Memory B cell (primary cell): ENCODE measurements at regions not wholly inside any gene's neighbourhood (a gene's known extent, or its start where the extent isn't known, plus 50 kb on each side); places are given as distances from the start of the nearest gene placed in this dataset.

Experiments used
- ATAC-seq: fragments of 150-1000 bp; cut with Tn5 transposase; 2 replicates; pipeline ENCODE4 v1.10.0; 2021; ENCODE audit warnings: low read depth, mild to moderate bottlenecking, moderate library complexity
- DNase-seq, 2 donors: peaks; one replicate each; pipeline ENCODE4 v3.0.0; 2022; ENCODE audit warnings: low spot score in 2 of 2
- H3K27ac Mint-ChIP-seq: one replicate; pipeline ENCODE4 v1.8.0; 2022; ENCODE audit warnings: mild to moderate bottlenecking, moderate library complexity, mixed read lengths
- H3K27me3 Mint-ChIP-seq: one replicate; pipeline ENCODE4 v1.8.0; 2022; ENCODE audit warnings: mixed read lengths
- H3K36me3 Mint-ChIP-seq: one replicate; pipeline ENCODE4 v1.8.0; 2022; ENCODE audit warnings: mild to moderate bottlenecking, mixed read lengths
- H3K4me1 Mint-ChIP-seq: one replicate; pipeline ENCODE4 v1.8.0; 2022; ENCODE audit warnings: mixed read lengths
- H3K4me3 Mint-ChIP-seq: one replicate; pipeline ENCODE4 v1.8.0; 2022; ENCODE audit warnings: mild to moderate bottlenecking, moderate library complexity, mixed read lengths
- H3K9me3 Mint-ChIP-seq: one replicate; pipeline ENCODE4 v1.8.0; 2022; ENCODE audit warnings: mixed read lengths

DNA sequence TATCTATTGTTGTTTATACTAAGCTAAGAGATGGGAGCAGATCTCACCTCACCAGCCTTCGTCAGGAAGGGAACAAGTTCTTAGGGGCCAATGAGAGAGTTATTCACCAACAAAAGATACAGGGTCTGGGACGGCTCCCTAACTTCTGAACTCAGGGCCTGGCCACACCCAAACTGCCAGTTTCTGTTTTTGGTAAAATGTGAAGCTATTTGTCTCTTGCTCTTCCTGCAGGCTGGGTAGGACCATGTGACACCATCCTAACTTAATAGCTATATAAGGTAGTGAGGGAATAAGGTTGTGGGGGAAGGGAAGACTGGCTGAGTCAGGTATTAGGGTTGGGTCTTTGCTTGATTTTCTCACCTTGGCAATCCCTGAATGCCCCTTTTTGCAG is 480.5 kb downstream of the KDM4C start:
- no peak overlapping the region for H3K4me3 Mint-ChIP-seq
- no peak for ATAC-seq
- no peaks in the 10 kb centered on the region for H3K36me3 Mint-ChIP-seq
- H3K9me3 Mint-ChIP-seq, result peaks cover 4% of the 10 kb centered on the region
- no peaks in the 10 kb centered on the region for H3K4me1 Mint-ChIP-seq
- H3K27me3 Mint-ChIP-seq, result no peaks in the 10 kb centered on the region
- no peak overlapping the region for H3K27ac Mint-ChIP-seq
- DNase-seq, result no peak

GRCh38 chr9:7237473-7238246 is 479.9 kb downstream of the KDM4C start:
- Mint-ChIP-seq H3K9me3 (peaks cover 6% of the 10 kb centered on the region), H3K36me3 (no peaks in the 10 kb centered on the region), H3K27ac (no peak overlapping the region), H3K27me3 (peaks cover 2% of the 10 kb centered on the region), H3K4me3 (no peak overlapping the region), H3K4me1 (no peaks in the 10 kb centered on the region)
- no peak for ATAC-seq
- DNase-seq, result no peak

DNA sequence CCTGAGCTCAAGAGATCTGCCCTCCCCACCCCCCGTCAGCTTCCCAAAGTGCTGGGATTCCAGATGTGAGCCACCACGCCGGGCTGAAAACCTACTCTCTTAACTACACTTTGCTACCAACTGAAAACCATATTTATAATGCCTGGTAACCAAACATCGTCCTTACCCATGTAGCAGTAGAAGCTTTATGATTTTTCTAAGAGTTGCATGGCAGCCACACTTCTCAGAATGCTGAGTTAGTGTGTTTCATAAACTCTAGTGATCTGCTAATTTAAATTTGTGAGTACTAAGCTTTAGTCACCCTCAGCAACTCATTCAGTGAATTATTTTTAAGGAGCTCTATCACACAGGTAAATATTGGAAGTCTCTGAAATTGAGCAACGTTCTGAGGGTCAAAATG is 478.4 kb downstream of the KDM4C start:
- H3K4me1 Mint-ChIP-seq, result no peaks in the 10 kb centered on the region
- no peak overlapping the region for H3K27ac Mint-ChIP-seq
- H3K27me3 Mint-ChIP-seq, result peaks cover 3% of the 10 kb centered on the region
- no peak for ATAC-seq
- DNase-seq, result no peak
- no peaks in the 10 kb centered on the region for H3K36me3 Mint-ChIP-seq
- H3K9me3 Mint-ChIP-seq, result peaks cover 7% of the 10 kb centered on the region
- no peak overlapping the region for H3K4me3 Mint-ChIP-seq

- DNase-seq (no peak), ATAC-seq (no peak)
- H3K4me3 Mint-ChIP-seq, result no peak overlapping the region
- no peaks in the 10 kb centered on the region for H3K36me3 Mint-ChIP-seq
- H3K4me1 Mint-ChIP-seq, result no peaks in the 10 kb centered on the region
- H3K27me3 Mint-ChIP-seq, result peaks cover 9% of the 10 kb centered on the region
- no peak overlapping the region for H3K27ac Mint-ChIP-seq
- peaks cover 3% of the 10 kb centered on the region for H3K9me3 Mint-ChIP-seq
These were observed 476.4 kb downstream of the KDM4C start for GRCh38 chr9:7234144-7234543.

DNA sequence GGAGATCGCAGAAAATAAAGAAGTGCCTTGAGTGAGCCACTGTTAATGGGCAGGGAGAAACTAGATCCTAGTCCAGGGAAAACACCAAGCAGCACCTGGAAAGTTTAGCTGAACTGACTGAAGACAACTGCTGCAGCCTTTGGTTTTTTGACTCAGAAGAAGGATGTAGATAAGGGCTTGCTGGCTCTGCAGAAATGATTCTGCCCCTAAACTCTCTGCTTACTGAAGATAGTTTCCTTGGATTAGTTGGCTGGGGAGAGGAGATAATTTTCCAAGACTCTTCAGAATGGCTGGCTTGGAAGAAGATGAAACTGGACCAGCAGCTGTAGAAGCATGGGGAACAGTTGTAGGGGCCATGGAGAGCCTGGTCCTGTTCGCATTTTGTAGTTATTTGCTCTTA is 471.8 kb downstream of the KDM4C start:
- no peak for DNase-seq
- Mint-ChIP-seq H3K4me1 (no peaks in the 10 kb centered on the region), H3K27ac (no peak overlapping the region), H3K4me3 (no peak overlapping the region), H3K36me3 (no peaks in the 10 kb centered on the region), H3K9me3 (peaks cover 3% of the 10 kb centered on the region), H3K27me3 (peaks cover 20% of the 10 kb centered on the region)
- ATAC-seq, result no peak

DNA sequence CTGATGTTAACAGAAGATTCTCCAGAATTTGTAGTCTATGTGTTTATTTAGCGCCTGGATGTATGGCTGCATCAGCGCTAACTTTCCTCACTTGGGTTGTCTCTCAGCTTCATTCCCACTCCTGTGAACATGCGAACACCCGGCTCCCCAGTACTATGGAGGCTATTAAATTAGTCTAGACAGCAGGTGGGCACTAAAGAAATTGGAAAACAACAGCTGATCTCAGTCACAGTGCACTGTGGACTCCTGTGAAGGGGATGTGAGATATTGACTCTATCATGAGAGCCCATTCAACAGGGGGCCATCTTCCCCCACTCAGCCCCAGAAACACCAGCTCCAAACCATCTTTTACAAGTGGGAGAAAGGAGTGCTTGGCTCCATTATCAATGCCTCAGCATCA is 471.0 kb downstream of the KDM4C start:
- Mint-ChIP-seq H3K4me3 (no peak overlapping the region), H3K27ac (no peak overlapping the region), H3K9me3 (peaks cover 3% of the 10 kb centered on the region), H3K27me3 (peaks cover 22% of the 10 kb centered on the region), H3K4me1 (no peaks in the 10 kb centered on the region), H3K36me3 (no peaks in the 10 kb centered on the region)
- no peak for ATAC-seq
- DNase-seq, result no peak

- Mint-ChIP-seq H3K9me3 (peaks cover 4% of the 10 kb centered on the region), H3K4me1 (no peaks in the 10 kb centered on the region), H3K27ac (no peak overlapping the region), H3K27me3 (peaks cover 25% of the 10 kb centered on the region), H3K36me3 (no peaks in the 10 kb centered on the region), H3K4me3 (no peak overlapping the region)
- DNase-seq (no peak), ATAC-seq (no peak)
These were observed 470.2 kb downstream of the KDM4C start for GRCh38 chr9:7227951-7228350.

GRCh38 chr9:7226007-7226640 is 468.4 kb downstream of the KDM4C start:
- H3K27ac Mint-ChIP-seq, result no peak overlapping the region
- ATAC-seq, result no peak

More at GRCh38 chr9:7226007-7226640, 468.4 kb downstream of the KDM4C start:
- H3K4me1 Mint-ChIP-seq, result no peaks in the 10 kb centered on the region
- H3K4me3 Mint-ChIP-seq, result no peak overlapping the region
- H3K27me3 Mint-ChIP-seq, result peaks cover 22% of the 10 kb centered on the region
- H3K9me3 Mint-ChIP-seq, result peaks cover 1% of the 10 kb centered on the region
- DNase-seq, result no peak
- H3K36me3 Mint-ChIP-seq, result no peaks in the 10 kb centered on the region
